ENCODE measurements at regions not wholly inside any gene's neighbourhood (a gene's known extent, or its start where the extent isn't known, plus 50 kb on each side); places are given as distances from the start of the nearest gene placed in this dataset.

GRCh38 chr2:164234074-164234473, 387.2 kb downstream of the GRB14 start:
- no peak for TF ChIP-seq CTCF (IDR thresholded peaks at IDR 0.05; ENCODE audit: extremely low read depth, missing control alignments)
- no peak for DNase-seq (ENCODE audit: low spot score)

GRCh38 chr2:164224007-164224406, 397.3 kb downstream of the GRB14 start:
- DNase-seq (ENCODE audit: low spot score), result no peak
- no peak for TF ChIP-seq CTCF (IDR thresholded peaks at IDR 0.05; ENCODE audit: extremely low read depth, missing control alignments)

GRCh38 chr2:164221473-164221872, 399.8 kb downstream of the GRB14 start:
- no peak for TF ChIP-seq CTCF (IDR thresholded peaks at IDR 0.05; ENCODE audit: extremely low read depth, missing control alignments)
- no peak for DNase-seq (ENCODE audit: low spot score)

- TF ChIP-seq CTCF (IDR thresholded peaks at IDR 0.05; ENCODE audit: extremely low read depth, missing control alignments), result no peak
- no peak for DNase-seq (ENCODE audit: low spot score)
Measured at GRCh38 chr2:164220265-164220664, 401.0 kb downstream of the GRB14 start.

GRCh38 chr2:164213916-164214315, 407.4 kb downstream of the GRB14 start:
- no peak for DNase-seq (ENCODE audit: low spot score)
- TF ChIP-seq CTCF (IDR thresholded peaks at IDR 0.05; ENCODE audit: extremely low read depth, missing control alignments), result no peak

- DNase-seq (ENCODE audit: low spot score), result no peak
Measured at GRCh38 chr2:164205347-164205746, 415.9 kb downstream of the GRB14 start.

GRCh38 chr2:164203131-164203530, 418.2 kb downstream of the GRB14 start:
- DNase-seq (ENCODE audit: low spot score), result no peak
- no peak for TF ChIP-seq CTCF (IDR thresholded peaks at IDR 0.05; ENCODE audit: extremely low read depth, missing control alignments)

More at GRCh38 chr2:164205347-164205746, 415.9 kb downstream of the GRB14 start:
- no peak for TF ChIP-seq CTCF (IDR thresholded peaks at IDR 0.05; ENCODE audit: extremely low read depth, missing control alignments)

Measured in GM20000 (cell line).